ENCODE measurements at regions not wholly inside any gene's neighbourhood (a gene's known extent, or its start where the extent isn't known, plus 50 kb on each side); places are given as distances from the start of the nearest gene placed in this dataset.

DNA sequence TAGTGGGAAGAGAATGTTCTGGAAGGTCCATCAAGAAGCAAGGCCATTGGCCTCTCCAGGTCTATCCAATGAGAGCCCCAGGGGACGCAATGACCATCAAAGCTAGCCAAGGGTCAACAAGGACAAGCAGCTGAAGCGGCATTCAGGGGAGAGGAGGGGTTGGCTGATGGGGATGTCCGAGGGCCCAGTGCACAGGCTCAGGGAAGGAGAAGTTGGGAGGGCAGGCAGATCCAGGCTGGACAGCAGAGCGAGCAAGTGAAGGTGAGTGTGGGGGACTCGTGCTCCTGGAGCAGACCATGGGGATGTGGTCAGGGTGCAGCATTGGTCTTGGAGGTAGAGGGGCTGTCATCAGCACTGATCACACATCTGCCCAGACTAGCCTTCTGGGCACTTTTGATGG, 275.4 kb upstream of the TCERG1L start:
- no peak for DNase-seq (ENCODE audit: low read depth in 2 of 2)
- no peak overlapping the region for H3K4me3 ChIP-seq (replicated peaks in 1 of 2; ENCODE audit: low read depth in 2 of 2, low read length in 2 of 2)
- TF ChIP-seq, protein P1, sequence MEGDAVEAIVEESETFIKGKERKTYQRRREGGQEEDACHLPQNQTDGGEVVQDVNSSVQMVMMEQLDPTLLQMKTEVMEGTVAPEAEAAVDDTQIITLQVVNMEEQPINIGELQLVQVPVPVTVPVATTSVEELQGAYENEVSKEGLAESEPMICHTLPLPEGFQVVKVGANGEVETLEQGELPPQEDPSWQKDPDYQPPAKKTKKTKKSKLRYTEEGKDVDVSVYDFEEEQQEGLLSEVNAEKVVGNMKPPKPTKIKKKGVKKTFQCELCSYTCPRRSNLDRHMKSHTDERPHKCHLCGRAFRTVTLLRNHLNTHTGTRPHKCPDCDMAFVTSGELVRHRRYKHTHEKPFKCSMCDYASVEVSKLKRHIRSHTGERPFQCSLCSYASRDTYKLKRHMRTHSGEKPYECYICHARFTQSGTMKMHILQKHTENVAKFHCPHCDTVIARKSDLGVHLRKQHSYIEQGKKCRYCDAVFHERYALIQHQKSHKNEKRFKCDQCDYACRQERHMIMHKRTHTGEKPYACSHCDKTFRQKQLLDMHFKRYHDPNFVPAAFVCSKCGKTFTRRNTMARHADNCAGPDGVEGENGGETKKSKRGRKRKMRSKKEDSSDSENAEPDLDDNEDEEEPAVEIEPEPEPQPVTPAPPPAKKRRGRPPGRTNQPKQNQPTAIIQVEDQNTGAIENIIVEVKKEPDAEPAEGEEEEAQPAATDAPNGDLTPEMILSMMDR (IDR thresholded peaks at IDR 0.05; ENCODE audit: low read depth, low read length): no peak

DNA sequence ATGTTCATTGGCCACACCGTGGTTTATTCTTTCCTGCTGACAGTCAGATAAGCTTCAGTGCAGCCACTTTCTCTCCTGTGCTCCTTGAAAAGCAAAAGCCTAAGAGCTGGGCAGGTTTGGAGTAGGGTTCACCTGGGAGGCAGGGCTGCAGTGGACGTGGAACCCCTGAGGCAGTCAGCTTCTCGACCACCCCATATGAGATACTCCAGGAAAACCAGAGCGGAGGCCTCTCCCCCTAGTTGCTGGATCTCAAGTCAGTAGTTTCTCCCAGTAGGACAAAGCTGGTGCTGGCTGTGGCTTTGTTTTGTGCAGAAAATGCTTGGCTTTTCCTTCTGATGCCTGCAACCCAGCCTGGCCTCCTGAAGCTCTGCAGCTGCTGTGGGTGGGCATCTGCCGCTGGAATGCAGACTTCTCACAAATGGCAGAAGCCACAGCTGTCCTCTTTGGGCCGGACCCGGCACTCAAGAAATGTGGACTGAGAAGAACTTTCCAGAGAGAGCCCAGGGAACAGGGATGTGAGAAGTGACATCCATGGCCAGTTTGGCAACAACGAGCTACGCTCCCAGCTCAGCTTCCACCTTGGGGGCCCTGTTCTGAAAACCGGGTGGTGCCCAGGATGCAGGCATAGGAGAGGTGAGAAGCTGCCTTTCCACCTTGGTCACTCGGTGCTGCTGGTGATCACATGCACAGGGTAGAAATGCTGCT, 276.6 kb upstream of the TCERG1L start:
- DNase-seq (ENCODE audit: low read depth in 2 of 2): no peak
- no peak overlapping the region for H3K4me3 ChIP-seq (replicated peaks in 1 of 2; ENCODE audit: low read depth in 2 of 2, low read length in 2 of 2)
- TF ChIP-seq, protein P1 (IDR thresholded peaks at IDR 0.05; ENCODE audit: low read depth, low read length): no peak

DNA sequence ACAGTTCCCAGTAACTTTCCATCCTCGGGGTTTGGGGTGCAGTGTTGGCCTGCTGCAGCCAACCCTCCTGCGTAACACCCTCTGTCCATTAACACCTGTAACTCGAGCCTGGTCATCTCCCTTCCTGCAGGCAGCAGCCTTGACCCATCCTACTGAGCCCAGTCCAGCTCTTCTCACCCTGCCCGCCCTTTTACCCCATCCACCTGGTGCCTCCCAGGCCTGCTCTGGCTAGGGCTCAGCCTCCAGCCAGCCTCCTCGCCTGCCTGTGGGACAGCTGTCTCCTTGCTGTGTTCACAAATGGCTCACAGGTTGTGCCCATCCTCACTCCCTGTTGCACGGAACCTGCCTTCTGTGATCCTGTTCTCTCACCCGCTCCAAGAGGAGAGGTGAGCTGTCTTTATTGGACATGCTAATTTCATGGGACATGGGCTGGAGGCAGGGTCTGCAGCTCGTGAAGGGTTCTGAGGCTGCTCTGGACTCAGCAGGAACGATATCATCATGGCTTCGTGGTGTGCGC, 277.2 kb upstream of the TCERG1L start:
- no peak overlapping the region for H3K4me3 ChIP-seq (replicated peaks in 1 of 2; ENCODE audit: low read depth in 2 of 2, low read length in 2 of 2)
- TF ChIP-seq, protein P1 (IDR thresholded peaks at IDR 0.05; ENCODE audit: low read depth, low read length): no peak
- DNase-seq (ENCODE audit: low read depth in 2 of 2): no peak

DNA sequence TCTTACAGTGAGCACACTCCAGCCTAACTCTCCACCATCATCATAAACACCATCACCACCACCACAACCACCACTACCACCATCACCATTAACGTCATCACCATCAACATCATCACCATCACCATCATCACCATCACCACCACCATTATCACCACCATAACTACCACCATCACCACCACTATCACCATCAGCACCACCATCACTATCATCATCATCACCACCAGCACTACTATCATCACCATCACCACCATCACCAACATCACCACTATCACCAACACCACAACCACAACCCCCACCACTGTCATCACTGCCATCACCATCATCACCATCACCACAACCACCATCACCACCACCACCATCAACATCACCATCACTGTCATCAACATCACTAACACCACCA, 279.0 kb upstream of the TCERG1L start:
- H3K4me3 ChIP-seq (replicated peaks in 1 of 2; ENCODE audit: low read depth in 2 of 2, low read length in 2 of 2): no peak overlapping the region
- no peak for DNase-seq (ENCODE audit: low read depth in 2 of 2)
- TF ChIP-seq, protein P1 (IDR thresholded peaks at IDR 0.05; ENCODE audit: low read depth, low read length): no peak

DNA sequence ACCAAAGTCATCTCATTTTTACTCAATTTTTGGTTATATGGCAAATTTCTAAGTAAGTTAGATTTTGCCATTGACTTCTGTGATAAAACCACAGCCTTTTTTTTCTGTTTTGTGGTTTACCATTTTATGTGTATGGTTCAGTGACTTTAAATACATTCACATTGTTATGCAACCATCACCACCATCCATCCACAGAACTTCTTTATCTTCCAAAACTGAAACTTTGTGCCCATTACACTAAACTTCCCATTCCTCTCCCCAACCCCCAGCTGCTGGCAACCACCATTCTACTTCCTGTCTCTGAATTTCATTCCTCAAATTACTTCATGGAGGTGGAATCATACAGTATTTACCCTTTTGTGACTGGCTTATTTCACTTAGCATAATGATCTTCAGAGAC, 280.4 kb upstream of the TCERG1L start:
- no peak for DNase-seq (ENCODE audit: low read depth in 2 of 2)
- TF ChIP-seq, protein P1 (IDR thresholded peaks at IDR 0.05; ENCODE audit: low read depth, low read length): no peak
- no peak overlapping the region for H3K4me3 ChIP-seq (replicated peaks in 1 of 2; ENCODE audit: low read depth in 2 of 2, low read length in 2 of 2)

DNA sequence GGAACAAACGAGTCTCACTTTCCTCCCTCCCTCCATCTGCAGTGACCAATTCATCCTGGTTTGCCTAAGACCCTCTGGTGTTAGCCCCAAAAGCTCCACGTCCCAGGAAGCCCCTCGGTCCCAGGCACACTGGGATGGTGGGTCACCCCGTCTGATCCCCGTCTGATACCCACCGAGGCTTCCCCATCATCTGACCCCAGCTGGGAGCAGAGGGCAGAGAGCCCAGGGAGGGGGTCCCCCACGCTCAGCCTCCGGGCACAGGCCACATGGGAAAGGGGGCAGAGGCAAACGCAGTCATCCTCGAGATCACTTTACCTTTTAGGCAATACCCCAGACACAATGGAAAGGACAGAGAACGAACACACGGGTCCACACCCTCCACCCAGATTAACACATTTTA, 291.6 kb upstream of the PPP2R2D start:
- H3K4me3 ChIP-seq (replicated peaks in 1 of 2; ENCODE audit: low read depth in 2 of 2, low read length in 2 of 2): no peak overlapping the region
- no peak for DNase-seq (ENCODE audit: low read depth in 2 of 2)
- TF ChIP-seq, protein P1 (IDR thresholded peaks at IDR 0.05; ENCODE audit: low read depth, low read length): no peak

DNA sequence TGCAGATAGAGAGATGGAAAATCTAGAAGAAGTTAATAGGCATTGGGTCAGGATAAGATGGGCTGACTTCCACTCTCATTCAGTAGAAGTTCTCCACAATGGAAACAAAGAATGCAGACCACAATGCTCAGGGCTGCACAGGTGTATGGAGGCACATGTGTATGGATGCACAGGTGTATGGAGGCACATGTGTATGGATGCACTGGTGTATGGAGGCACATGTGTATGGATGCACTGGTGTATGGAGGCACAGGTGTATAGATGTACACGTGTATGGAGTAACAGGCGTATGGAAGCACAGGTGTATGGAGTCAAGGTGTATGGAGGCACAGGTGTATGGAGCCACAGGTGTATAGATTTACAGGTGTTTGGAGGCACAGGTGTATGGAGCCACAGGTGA, 285.7 kb upstream of the PPP2R2D start:
- no peak overlapping the region for H3K4me3 ChIP-seq (replicated peaks in 1 of 2; ENCODE audit: low read depth in 2 of 2, low read length in 2 of 2)
- TF ChIP-seq, protein P1 (IDR thresholded peaks at IDR 0.05; ENCODE audit: low read depth, low read length): no peak
- no peak for DNase-seq (ENCODE audit: low read depth in 2 of 2)

All from cardiac fibroblast (primary cell).